ENCODE measurements at regions not wholly inside any gene's neighbourhood (a gene's known extent, or its start where the extent isn't known, plus 50 kb on each side); places are given as distances from the start of the nearest gene placed in this dataset.

- H3K36me3 ChIP-seq, result no peaks in the 10 kb centered on the region
- H3K27ac ChIP-seq, result no peak overlapping the region
- no peaks in the 10 kb centered on the region for H3K27me3 ChIP-seq
- no peaks in the 10 kb centered on the region for H3K9me3 ChIP-seq
- DNase-seq, result no peak
- TF ChIP-seq POLR2A (IDR thresholded peaks at IDR 0.05), result no peak
- no peak for TF ChIP-seq CTCF (IDR thresholded peaks at IDR 0.05)
- no peaks in the 10 kb centered on the region for H3K4me1 ChIP-seq
- no peak overlapping the region for H3K4me3 ChIP-seq
Measured at GRCh38 chr11:92837595-92837994, 131.9 kb upstream of the MTNR1B start.

- Histone ChIP-seq H3K4me1 (no peaks in the 10 kb centered on the region), H3K4me3 (no peak overlapping the region), H3K9me3 (no peaks in the 10 kb centered on the region), H3K36me3 (no peaks in the 10 kb centered on the region), H3K27me3 (no peaks in the 10 kb centered on the region), H3K27ac (no peak overlapping the region)
- no peak for DNase-seq
- TF ChIP-seq POLR2A (IDR thresholded peaks at IDR 0.05), result no peak
- TF ChIP-seq CTCF (IDR thresholded peaks at IDR 0.05), result no peak
Measured at GRCh38 chr11:92838759-92839310, 130.6 kb upstream of the MTNR1B start.

GRCh38 chr11:92839450-92839849 lies 130.0 kb upstream of the MTNR1B start:
- no peak for DNase-seq
- no peaks in the 10 kb centered on the region for H3K27me3 ChIP-seq
- H3K36me3 ChIP-seq, result no peaks in the 10 kb centered on the region
- no peak for TF ChIP-seq CTCF (IDR thresholded peaks at IDR 0.05)
- TF ChIP-seq POLR2A (IDR thresholded peaks at IDR 0.05), result no peak
- H3K4me3 ChIP-seq, result no peak overlapping the region
- no peaks in the 10 kb centered on the region for H3K9me3 ChIP-seq
- no peak overlapping the region for H3K27ac ChIP-seq
- no peaks in the 10 kb centered on the region for H3K4me1 ChIP-seq

- no peak overlapping the region for H3K4me3 ChIP-seq
- TF ChIP-seq POLR2A (IDR thresholded peaks at IDR 0.05), result no peak
- no peak for TF ChIP-seq CTCF (IDR thresholded peaks at IDR 0.05)
Measured at GRCh38 chr11:92841719-92842118, 127.7 kb upstream of the MTNR1B start.

GRCh38 chr11:92843455-92843854 lies 126.0 kb upstream of the MTNR1B start:
- Histone ChIP-seq H3K27ac (no peak overlapping the region), H3K36me3 (no peaks in the 10 kb centered on the region), H3K4me3 (no peak overlapping the region), H3K27me3 (no peaks in the 10 kb centered on the region), H3K4me1 (no peaks in the 10 kb centered on the region), H3K9me3 (no peaks in the 10 kb centered on the region)
- DNase-seq, result no peak
- TF ChIP-seq CTCF (IDR thresholded peaks at IDR 0.05), result no peak
- no peak for TF ChIP-seq POLR2A (IDR thresholded peaks at IDR 0.05)

More at GRCh38 chr11:92841719-92842118, 127.7 kb upstream of the MTNR1B start:
- no peaks in the 10 kb centered on the region for H3K4me1 ChIP-seq
- no peaks in the 10 kb centered on the region for H3K27me3 ChIP-seq
- no peaks in the 10 kb centered on the region for H3K36me3 ChIP-seq
- H3K9me3 ChIP-seq, result no peaks in the 10 kb centered on the region
- DNase-seq, result no peak
- no peak overlapping the region for H3K27ac ChIP-seq

- no peaks in the 10 kb centered on the region for H3K27me3 ChIP-seq
- no peak for TF ChIP-seq POLR2A (IDR thresholded peaks at IDR 0.05)
- no peak for TF ChIP-seq CTCF (IDR thresholded peaks at IDR 0.05)
- H3K4me1 ChIP-seq, result no peaks in the 10 kb centered on the region
- H3K9me3 ChIP-seq, result no peaks in the 10 kb centered on the region
- no peak overlapping the region for H3K4me3 ChIP-seq
- DNase-seq, result no peak
- H3K36me3 ChIP-seq, result no peaks in the 10 kb centered on the region
- H3K27ac ChIP-seq, result no peak overlapping the region
Measured at GRCh38 chr11:92844197-92844596, 125.3 kb upstream of the MTNR1B start.

Measured in Peyer's patch (tissue), 4 donors.